Body of pancreas (tissue), 4 donors: ENCODE measurements at regions not wholly inside any gene's neighbourhood (a gene's known extent, or its start where the extent isn't known, plus 50 kb on each side); places are given as distances from the start of the nearest gene placed in this dataset.
"Not testable (repeated sequence)": the region's sequence is repeated elsewhere in the genome, so short reads cannot be mapped to it uniquely, and the experiment has no call there.

Experiments used
- CTCF ChIP-seq, 7 experiments: fragments of 450-650 bp in 4 of 7; fragments of 200-600 bp in 3 of 7; sonication (generic) in 3 of 7; IDR thresholded peaks; one replicate each; pipeline ENCODE4 v1.5.1; 2016 to 2019; ENCODE audit warnings: antibody characterized with exemption in 7 of 7
- POLR2A ChIP-seq, 3 donors: fragments of 450-650 bp; IDR thresholded peaks; one replicate each; pipeline ENCODE4 v1.6.1; 2016; ENCODE audit warnings: antibody characterized with exemption in 3 of 3, mild to moderate bottlenecking in 2 of 3

DNA sequence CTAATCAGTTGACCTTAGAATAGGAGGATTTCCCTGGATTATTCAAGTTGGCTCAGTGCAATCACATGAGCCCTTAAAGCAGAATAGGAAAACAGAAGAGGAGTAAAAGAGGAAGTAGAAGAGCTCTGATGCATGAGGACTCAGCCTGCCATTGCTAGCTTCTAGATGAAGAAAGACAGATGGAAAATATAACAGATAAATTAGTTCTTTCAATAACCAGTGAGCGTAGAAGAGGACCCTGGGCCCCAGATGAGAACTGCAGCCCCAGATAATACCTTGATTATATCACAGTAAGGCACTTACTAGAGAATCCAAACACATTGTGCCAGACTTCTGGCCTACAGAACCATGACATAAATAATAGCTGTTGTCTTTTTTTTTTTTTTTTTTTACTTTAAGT is 314.0 kb downstream of the RAD51AP2 start:
- TF ChIP-seq POLR2A, CTCF (IDR thresholded peaks at IDR 0.05): not testable (repeated sequence)
